HEK293 (cell line): ENCODE measurements at regions not wholly inside any gene's neighbourhood (a gene's known extent, or its start where the extent isn't known, plus 50 kb on each side); places are given as distances from the start of the nearest gene placed in this dataset.

Experiments
- TRIM28 ChIP-seq: IDR thresholded peaks from 2 replicates; pipeline ENCODE4 v1.6.1; 2011; ENCODE audit warnings: low read length, control low read depth, borderline replicate concordance
- ZNF223 ChIP-seq: fragments of 450-650 bp; formaldehyde crosslinking; IDR thresholded peaks from 2 replicates; pipeline ENCODE4 v1.5.1; 2016; ENCODE audit warnings: missing biosample characterization, missing genetic modification characterization
- ZNF266 ChIP-seq: fragments of 450-650 bp; formaldehyde crosslinking; IDR thresholded peaks from 2 replicates; pipeline ENCODE4 v1.5.1; 2016; ENCODE audit warnings: missing biosample characterization, missing genetic modification characterization, low read depth
- ZNF324 ChIP-seq: fragments of 450-650 bp; formaldehyde crosslinking; IDR thresholded peaks from 2 replicates; pipeline ENCODE4 v1.5.1; 2016; ENCODE audit warnings: missing biosample characterization, missing genetic modification characterization
- ZNF354C ChIP-seq: fragments of 450-650 bp; formaldehyde crosslinking; IDR thresholded peaks from 2 replicates; pipeline ENCODE4 v1.5.1; 2016; ENCODE audit warnings: missing biosample characterization, missing genetic modification characterization, low read depth, borderline replicate concordance
- ZNF514 ChIP-seq: fragments of 450-650 bp; formaldehyde crosslinking; IDR thresholded peaks from 2 replicates; pipeline ENCODE4 v1.5.1; 2016; ENCODE audit warnings: missing biosample characterization, missing genetic modification characterization
- ZNF623 ChIP-seq: fragments of 450-650 bp; formaldehyde crosslinking; IDR thresholded peaks from 2 replicates; pipeline ENCODE4 v1.5.1; 2016; ENCODE audit warnings: missing biosample characterization, missing genetic modification characterization
- TF ChIP-seq, protein P1 (sequence below): fragments of 450-650 bp; formaldehyde crosslinking; IDR thresholded peaks from 2 replicates; pipeline ENCODE4 v1.5.1; 2016; ENCODE audit warnings: missing biosample characterization, missing genetic modification characterization
- TF ChIP-seq, protein P2 (sequence below): fragments of 450-650 bp; formaldehyde crosslinking; IDR thresholded peaks from 2 replicates; pipeline ENCODE4 v1.5.1; 2016; ENCODE audit warnings: missing biosample characterization, missing genetic modification characterization
- TF ChIP-seq, protein P3 (sequence below): fragments of 450-650 bp; formaldehyde crosslinking; IDR thresholded peaks from 2 replicates; pipeline ENCODE4 v1.5.1; 2016; ENCODE audit warnings: missing biosample characterization, missing genetic modification characterization, low read depth
- TF ChIP-seq, protein P4 (sequence below): fragments of 450-650 bp; formaldehyde crosslinking; IDR thresholded peaks from 2 replicates; pipeline ENCODE4 v1.5.1; 2016; ENCODE audit warnings: missing biosample characterization, missing genetic modification characterization, borderline replicate concordance
- TF ChIP-seq, protein P5 (sequence below): sonication (generic); formaldehyde crosslinking; IDR thresholded peaks from 2 replicates; pipeline ENCODE4 v1.8.1; 2022; ENCODE audit warnings: mild to moderate bottlenecking, moderate library complexity, missing genetic modification reagents

DNA sequence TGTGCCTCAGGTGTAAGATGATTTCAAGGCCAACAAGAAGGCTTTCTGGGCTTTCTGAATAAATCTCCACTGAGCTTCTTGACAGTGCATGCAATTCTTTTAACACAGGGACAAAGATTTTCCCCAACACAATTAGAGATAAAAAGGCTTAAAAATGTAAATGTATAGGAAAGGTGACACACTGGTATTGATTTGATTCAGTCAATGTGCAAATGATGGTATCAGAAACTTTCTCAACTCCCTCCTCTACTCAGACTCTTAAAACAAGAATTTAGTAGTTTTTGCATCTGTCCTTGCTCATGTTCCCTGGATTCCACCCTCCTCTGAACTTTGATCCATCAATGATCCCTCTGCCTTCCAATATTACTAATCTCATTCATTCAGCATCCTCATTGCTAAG is 111.6 kb upstream of the FNDC3A start:
- TF ChIP-seq, protein P1, sequence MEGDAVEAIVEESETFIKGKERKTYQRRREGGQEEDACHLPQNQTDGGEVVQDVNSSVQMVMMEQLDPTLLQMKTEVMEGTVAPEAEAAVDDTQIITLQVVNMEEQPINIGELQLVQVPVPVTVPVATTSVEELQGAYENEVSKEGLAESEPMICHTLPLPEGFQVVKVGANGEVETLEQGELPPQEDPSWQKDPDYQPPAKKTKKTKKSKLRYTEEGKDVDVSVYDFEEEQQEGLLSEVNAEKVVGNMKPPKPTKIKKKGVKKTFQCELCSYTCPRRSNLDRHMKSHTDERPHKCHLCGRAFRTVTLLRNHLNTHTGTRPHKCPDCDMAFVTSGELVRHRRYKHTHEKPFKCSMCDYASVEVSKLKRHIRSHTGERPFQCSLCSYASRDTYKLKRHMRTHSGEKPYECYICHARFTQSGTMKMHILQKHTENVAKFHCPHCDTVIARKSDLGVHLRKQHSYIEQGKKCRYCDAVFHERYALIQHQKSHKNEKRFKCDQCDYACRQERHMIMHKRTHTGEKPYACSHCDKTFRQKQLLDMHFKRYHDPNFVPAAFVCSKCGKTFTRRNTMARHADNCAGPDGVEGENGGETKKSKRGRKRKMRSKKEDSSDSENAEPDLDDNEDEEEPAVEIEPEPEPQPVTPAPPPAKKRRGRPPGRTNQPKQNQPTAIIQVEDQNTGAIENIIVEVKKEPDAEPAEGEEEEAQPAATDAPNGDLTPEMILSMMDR (tag by site-specific recombination) = no peak
- no peak for TF ChIP-seq ZNF223 (tag by site-specific recombination)
- no peak for TF ChIP-seq ZNF324 (tag by site-specific recombination)
- TF ChIP-seq ZNF514 (tag by site-specific recombination) = no peak
- TF ChIP-seq ZNF623 (tag by site-specific recombination) = no peak
- TF ChIP-seq, protein P2, sequence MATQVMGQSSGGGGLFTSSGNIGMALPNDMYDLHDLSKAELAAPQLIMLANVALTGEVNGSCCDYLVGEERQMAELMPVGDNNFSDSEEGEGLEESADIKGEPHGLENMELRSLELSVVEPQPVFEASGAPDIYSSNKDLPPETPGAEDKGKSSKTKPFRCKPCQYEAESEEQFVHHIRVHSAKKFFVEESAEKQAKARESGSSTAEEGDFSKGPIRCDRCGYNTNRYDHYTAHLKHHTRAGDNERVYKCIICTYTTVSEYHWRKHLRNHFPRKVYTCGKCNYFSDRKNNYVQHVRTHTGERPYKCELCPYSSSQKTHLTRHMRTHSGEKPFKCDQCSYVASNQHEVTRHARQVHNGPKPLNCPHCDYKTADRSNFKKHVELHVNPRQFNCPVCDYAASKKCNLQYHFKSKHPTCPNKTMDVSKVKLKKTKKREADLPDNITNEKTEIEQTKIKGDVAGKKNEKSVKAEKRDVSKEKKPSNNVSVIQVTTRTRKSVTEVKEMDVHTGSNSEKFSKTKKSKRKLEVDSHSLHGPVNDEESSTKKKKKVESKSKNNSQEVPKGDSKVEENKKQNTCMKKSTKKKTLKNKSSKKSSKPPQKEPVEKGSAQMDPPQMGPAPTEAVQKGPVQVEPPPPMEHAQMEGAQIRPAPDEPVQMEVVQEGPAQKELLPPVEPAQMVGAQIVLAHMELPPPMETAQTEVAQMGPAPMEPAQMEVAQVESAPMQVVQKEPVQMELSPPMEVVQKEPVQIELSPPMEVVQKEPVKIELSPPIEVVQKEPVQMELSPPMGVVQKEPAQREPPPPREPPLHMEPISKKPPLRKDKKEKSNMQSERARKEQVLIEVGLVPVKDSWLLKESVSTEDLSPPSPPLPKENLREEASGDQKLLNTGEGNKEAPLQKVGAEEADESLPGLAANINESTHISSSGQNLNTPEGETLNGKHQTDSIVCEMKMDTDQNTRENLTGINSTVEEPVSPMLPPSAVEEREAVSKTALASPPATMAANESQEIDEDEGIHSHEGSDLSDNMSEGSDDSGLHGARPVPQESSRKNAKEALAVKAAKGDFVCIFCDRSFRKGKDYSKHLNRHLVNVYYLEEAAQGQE (tag by site-specific recombination) = no peak
- TF ChIP-seq, protein P3, sequence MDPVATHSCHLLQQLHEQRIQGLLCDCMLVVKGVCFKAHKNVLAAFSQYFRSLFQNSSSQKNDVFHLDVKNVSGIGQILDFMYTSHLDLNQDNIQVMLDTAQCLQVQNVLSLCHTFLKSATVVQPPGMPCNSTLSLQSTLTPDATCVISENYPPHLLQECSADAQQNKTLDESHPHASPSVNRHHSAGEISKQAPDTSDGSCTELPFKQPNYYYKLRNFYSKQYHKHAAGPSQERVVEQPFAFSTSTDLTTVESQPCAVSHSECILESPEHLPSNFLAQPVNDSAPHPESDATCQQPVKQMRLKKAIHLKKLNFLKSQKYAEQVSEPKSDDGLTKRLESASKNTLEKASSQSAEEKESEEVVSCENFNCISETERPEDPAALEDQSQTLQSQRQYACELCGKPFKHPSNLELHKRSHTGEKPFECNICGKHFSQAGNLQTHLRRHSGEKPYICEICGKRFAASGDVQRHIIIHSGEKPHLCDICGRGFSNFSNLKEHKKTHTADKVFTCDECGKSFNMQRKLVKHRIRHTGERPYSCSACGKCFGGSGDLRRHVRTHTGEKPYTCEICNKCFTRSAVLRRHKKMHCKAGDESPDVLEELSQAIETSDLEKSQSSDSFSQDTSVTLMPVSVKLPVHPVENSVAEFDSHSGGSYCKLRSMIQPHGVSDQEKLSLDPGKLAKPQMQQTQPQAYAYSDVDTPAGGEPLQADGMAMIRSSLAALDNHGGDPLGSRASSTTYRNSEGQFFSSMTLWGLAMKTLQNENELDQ (tag by site-specific recombination) = no peak
- no peak for TF ChIP-seq TRIM28
- TF ChIP-seq, protein P4, sequence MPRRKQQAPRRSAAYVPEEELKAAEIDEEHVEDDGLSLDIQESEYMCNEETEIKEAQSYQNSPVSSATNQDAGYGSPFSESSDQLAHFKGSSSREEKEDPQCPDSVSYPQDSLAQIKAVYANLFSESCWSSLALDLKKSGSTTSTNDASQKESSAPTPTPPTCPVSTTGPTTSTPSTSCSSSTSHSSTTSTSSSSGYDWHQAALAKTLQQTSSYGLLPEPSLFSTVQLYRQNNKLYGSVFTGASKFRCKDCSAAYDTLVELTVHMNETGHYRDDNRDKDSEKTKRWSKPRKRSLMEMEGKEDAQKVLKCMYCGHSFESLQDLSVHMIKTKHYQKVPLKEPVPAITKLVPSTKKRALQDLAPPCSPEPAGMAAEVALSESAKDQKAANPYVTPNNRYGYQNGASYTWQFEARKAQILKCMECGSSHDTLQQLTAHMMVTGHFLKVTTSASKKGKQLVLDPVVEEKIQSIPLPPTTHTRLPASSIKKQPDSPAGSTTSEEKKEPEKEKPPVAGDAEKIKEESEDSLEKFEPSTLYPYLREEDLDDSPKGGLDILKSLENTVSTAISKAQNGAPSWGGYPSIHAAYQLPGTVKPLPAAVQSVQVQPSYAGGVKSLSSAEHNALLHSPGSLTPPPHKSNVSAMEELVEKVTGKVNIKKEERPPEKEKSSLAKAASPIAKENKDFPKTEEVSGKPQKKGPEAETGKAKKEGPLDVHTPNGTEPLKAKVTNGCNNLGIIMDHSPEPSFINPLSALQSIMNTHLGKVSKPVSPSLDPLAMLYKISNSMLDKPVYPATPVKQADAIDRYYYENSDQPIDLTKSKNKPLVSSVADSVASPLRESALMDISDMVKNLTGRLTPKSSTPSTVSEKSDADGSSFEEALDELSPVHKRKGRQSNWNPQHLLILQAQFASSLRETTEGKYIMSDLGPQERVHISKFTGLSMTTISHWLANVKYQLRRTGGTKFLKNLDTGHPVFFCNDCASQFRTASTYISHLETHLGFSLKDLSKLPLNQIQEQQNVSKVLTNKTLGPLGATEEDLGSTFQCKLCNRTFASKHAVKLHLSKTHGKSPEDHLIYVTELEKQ (tag by site-specific recombination) = no peak
- no peak for TF ChIP-seq ZNF266 (tag by site-specific recombination)
- TF ChIP-seq ZNF354C (tag by site-specific recombination) = no peak
- TF ChIP-seq, protein P5, sequence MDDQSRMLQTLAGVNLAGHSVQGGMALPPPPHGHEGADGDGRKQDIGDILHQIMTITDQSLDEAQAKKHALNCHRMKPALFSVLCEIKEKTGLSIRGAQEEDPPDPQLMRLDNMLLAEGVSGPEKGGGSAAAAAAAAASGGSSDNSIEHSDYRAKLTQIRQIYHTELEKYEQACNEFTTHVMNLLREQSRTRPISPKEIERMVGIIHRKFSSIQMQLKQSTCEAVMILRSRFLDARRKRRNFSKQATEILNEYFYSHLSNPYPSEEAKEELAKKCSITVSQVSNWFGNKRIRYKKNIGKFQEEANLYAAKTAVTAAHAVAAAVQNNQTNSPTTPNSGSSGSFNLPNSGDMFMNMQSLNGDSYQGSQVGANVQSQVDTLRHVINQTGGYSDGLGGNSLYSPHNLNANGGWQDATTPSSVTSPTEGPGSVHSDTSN (CRISPR knock-in tag) = no peak
